T-cell (primary cell): ENCODE measurements at regions not wholly inside any gene's neighbourhood (a gene's known extent, or its start where the extent isn't known, plus 50 kb on each side); places are given as distances from the start of the nearest gene placed in this dataset.
"Not testable (repeated sequence)": the region's sequence is repeated elsewhere in the genome, so short reads cannot be mapped to it uniquely, and the experiment has no call there.

Experiments used
- ATAC-seq, 4 experiments: fragments of 200-7000 bp in 3 of 4; fragments of 150-1000 bp in 1 of 4; cut with Tn5 transposase; replicated peaks in 1 of 4; 1 replicate in 3 of 4; 2 replicates in 1 of 4; pipeline ENCODE4 v1.10.0; 2021; ENCODE audit warnings: moderate library complexity in 3 of 4, mild to moderate bottlenecking in 2 of 4, moderate number of reproducible peaks in 1 of 4
- CTCF ChIA-PET, 2 donors: fragments of 300-600 bp; sonication (Branson Sonifier 250); formaldehyde crosslinking; loops; one replicate each; lab custom pipeline; 2022; ENCODE audit warnings: antibody characterized with exemption in 2 of 2; lab: Charles Lee
- POLR2A ChIA-PET, 2 donors: fragments of 300-600 bp; sonication (Branson Sonifier 250); formaldehyde crosslinking; loops; one replicate each; lab custom pipeline; 2022; ENCODE audit warnings: antibody characterized with exemption in 2 of 2; lab: Charles Lee
- DNase-seq, 35 experiments: peaks; one replicate each; pipeline versions ENCODE4 v3.0.0 to v3.0.0-alpha.2; 2013 to 2023
- H3K27ac ChIP-seq: one replicate; pipeline ENCODE4 v1.5.1; 2013; ENCODE audit warnings: low read length
- H3K27me3 ChIP-seq, 2 experiments: replicated peaks in 1 of 2; 1 replicate in 1 of 2; 2 replicates in 1 of 2; pipeline versions ENCODE4 v1.6.1 to v1.7.0; 2013; ENCODE audit warnings: low read length in 1 of 2, mixed read lengths in 1 of 2; ENCODE audit not compliant: control insufficient read depth in 2 of 2, insufficient read depth in 2 of 2; ENCODE audit errors: extremely low read depth in 1 of 2
- H3K36me3 ChIP-seq, 2 donors: 1 replicate in 1 of 2; 2 replicates in 1 of 2; pipeline versions ENCODE4 v1.6.1 to v1.7.0; 2013; ENCODE audit warnings: low read length in 1 of 2; ENCODE audit not compliant: control insufficient read depth in 2 of 2, insufficient read depth in 1 of 2; ENCODE audit errors: extremely low read depth in 1 of 2
- H3K4me1 ChIP-seq, 2 experiments: 1 replicate in 1 of 2; 2 replicates in 1 of 2; pipeline versions ENCODE4 v1.6.1 to v1.7.0; 2013; ENCODE audit warnings: low read length in 2 of 2, mixed read lengths in 1 of 2; ENCODE audit not compliant: insufficient read depth in 2 of 2, control insufficient read depth in 1 of 2; ENCODE audit errors: extremely low read depth in 1 of 2
- H3K4me3 ChIP-seq, 2 donors: 1 replicate in 1 of 2; 2 replicates in 1 of 2; pipeline versions ENCODE4 v1.5.1 to v1.7.0; 2013; ENCODE audit warnings: mild to moderate bottlenecking in 2 of 2, low read length in 1 of 2, moderate library complexity in 1 of 2; ENCODE audit not compliant: control insufficient read depth in 1 of 2; ENCODE audit errors: extremely low read depth in 1 of 2
- H3K9me3 ChIP-seq: 2 replicates; pipeline ENCODE4 v1.7.0; 2013
- H3K27ac Mint-ChIP-seq, 2 donors: one replicate each; pipeline ENCODE4 v1.8.0; 2020 to 2021; ENCODE audit warnings: mild to moderate bottlenecking in 2 of 2, mixed read lengths in 2 of 2
- H3K27me3 Mint-ChIP-seq, 2 donors: one replicate each; pipeline ENCODE4 v1.8.0; 2021 to 2022; ENCODE audit warnings: mixed read lengths in 2 of 2
- H3K36me3 Mint-ChIP-seq: one replicate; pipeline ENCODE4 v1.8.0; 2021; ENCODE audit warnings: mixed read lengths
- H3K4me1 Mint-ChIP-seq, 3 donors: one replicate each; pipeline ENCODE4 v1.8.0; 2020 to 2022; ENCODE audit warnings: mixed read lengths in 3 of 3, mild to moderate bottlenecking in 1 of 3
- H3K4me3 Mint-ChIP-seq, 3 donors: one replicate each; pipeline ENCODE4 v1.8.0; 2020 to 2022; ENCODE audit warnings: mild to moderate bottlenecking in 3 of 3, mixed read lengths in 3 of 3, moderate library complexity in 3 of 3
- H3K9me3 Mint-ChIP-seq, 3 donors: one replicate each; pipeline ENCODE4 v1.8.0; 2020 to 2022; ENCODE audit warnings: mixed read lengths in 3 of 3
- WGBS: methylation state at CpG from one replicate; pipeline ENCODE4 v1.1.5; 2013; ENCODE audit warnings: missing lambda C conversion rate; ENCODE audit not compliant: insufficient coverage; 5-methylcytosine and 5-hydroxymethylcytosine counted together

DNA sequence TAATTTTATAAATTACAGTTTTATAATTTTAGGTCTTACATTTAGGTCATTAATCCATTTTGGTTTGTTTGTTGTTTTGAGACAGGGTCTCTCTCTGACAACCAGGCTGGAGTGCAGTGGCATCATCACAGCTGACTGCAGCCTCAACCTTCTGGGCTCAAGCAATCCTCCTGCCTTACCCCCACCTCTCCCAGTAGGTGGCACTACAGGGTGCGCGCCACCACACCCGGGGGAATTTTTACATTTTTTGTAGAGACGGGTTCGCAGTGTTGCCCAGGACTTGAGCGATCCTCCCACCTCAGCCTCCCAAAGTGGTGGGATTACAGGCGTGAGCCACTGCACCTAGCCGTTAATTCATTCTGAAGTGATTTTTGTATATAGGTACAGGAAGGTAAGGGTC is 1489.2 kb downstream of the SPATA31A7 start:
- DNase-seq, POLR2A ChIA-PET, H3K9me3 Mint-ChIP-seq, CTCF ChIA-PET, H3K27me3 Mint-ChIP-seq, H3K4me3 ChIP-seq, H3K36me3 Mint-ChIP-seq, H3K4me1 Mint-ChIP-seq, ATAC-seq, H3K9me3 ChIP-seq, H3K27me3 ChIP-seq, H3K4me1 ChIP-seq, H3K4me3 Mint-ChIP-seq, H3K27ac Mint-ChIP-seq, H3K36me3 ChIP-seq, H3K27ac ChIP-seq: not testable (repeated sequence)
- no CpG with 5 or more reads among the region's 8 CpGs for WGBS

DNA sequence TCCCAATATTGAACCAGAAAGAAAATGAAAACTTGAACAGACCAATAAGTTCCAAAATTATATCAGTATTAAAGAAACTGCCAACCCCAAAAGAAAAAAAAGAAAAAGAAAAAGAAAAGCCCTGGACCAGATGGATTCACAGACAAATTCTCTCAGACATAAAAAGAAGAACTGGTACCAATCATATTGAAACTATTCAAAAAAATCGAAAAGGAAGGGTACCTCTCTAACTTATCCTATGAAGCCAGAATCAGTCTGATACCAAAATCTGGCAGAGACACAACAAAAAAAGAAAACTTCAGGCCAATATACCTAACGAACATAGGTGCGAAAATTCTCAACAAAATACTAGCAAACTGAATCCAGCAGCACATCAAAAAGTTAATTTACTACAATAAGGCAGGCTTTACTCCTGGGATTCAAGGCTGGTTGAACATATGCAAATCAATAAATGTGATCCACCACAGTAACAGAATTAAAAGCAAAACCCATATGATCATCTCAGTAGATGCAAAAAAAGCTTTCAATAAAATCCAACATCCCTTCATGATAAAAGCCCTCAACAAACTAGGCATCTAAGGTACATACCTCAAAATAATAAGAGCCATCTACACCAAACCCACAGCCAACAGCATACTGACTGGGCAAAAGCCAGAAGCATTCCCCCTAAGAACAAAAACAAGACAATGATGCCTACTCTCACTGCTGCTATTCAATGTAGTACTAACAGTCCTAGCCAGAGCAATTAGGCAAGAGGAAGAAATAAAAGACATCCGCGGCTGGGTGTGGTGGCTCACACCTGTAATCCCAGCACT is 1495.2 kb downstream of the SPATA31A7 start:
- H3K4me3 Mint-ChIP-seq, H3K9me3 Mint-ChIP-seq, POLR2A ChIA-PET, H3K36me3 ChIP-seq, H3K4me3 ChIP-seq, H3K27ac Mint-ChIP-seq, H3K4me1 Mint-ChIP-seq, H3K36me3 Mint-ChIP-seq, CTCF ChIA-PET, ATAC-seq, H3K4me1 ChIP-seq, H3K9me3 ChIP-seq, H3K27ac ChIP-seq, H3K27me3 ChIP-seq, DNase-seq, H3K27me3 Mint-ChIP-seq: not testable (repeated sequence)
- WGBS = no CpG with 5 or more reads among the region's 5 CpGs

GRCh38 chr9:62686313-62686712 is 1496.5 kb downstream of the SPATA31A7 start:
- POLR2A ChIA-PET, CTCF ChIA-PET, H3K36me3 Mint-ChIP-seq, H3K27me3 Mint-ChIP-seq, H3K27me3 ChIP-seq, DNase-seq, H3K4me1 ChIP-seq, H3K9me3 ChIP-seq, H3K4me3 ChIP-seq, H3K27ac Mint-ChIP-seq, H3K36me3 ChIP-seq, H3K9me3 Mint-ChIP-seq, H3K4me3 Mint-ChIP-seq, H3K4me1 Mint-ChIP-seq, ATAC-seq, H3K27ac ChIP-seq: not testable (repeated sequence)
- WGBS = no CpG with 5 or more reads among the region's 4 CpGs

GRCh38 chr9:62693019-62693418 is 1503.2 kb downstream of the SPATA31A7 start:
- H3K27ac ChIP-seq, CTCF ChIA-PET, H3K27me3 ChIP-seq, H3K36me3 ChIP-seq, H3K27me3 Mint-ChIP-seq, H3K4me3 Mint-ChIP-seq, H3K9me3 ChIP-seq, H3K36me3 Mint-ChIP-seq, POLR2A ChIA-PET, H3K4me3 ChIP-seq, H3K4me1 Mint-ChIP-seq, H3K4me1 ChIP-seq, H3K27ac Mint-ChIP-seq, H3K9me3 Mint-ChIP-seq, DNase-seq, ATAC-seq: not testable (repeated sequence)

DNA sequence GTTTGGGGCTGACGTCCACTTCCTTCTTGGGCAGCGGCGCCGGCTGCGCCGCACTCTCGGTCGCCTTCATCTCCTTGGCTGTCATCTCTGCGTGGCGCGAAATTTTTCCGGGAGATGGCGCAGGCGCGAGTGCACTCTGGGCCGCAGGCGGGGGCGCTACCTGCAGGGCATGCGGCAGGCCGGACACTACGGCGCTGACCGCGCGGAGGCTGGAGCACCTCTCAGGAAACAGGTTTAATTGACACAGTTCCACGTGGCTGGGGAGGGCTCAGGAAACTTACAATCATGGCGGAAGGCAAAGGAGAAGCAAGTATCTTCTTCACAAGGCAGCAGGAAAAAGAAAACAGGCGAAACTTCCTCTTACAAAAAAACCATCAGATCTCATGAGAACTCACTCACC is 1521.5 kb downstream of the SPATA31A7 start:
- H3K27me3 Mint-ChIP-seq, H3K36me3 ChIP-seq, POLR2A ChIA-PET, DNase-seq, ATAC-seq, H3K4me3 Mint-ChIP-seq, H3K27ac Mint-ChIP-seq, H3K27me3 ChIP-seq, H3K9me3 ChIP-seq, H3K4me1 ChIP-seq, H3K4me1 Mint-ChIP-seq, H3K36me3 Mint-ChIP-seq, CTCF ChIA-PET, H3K4me3 ChIP-seq, H3K9me3 Mint-ChIP-seq, H3K27ac ChIP-seq: not testable (repeated sequence)
- no CpG with 5 or more reads among the region's 28 CpGs for WGBS

- H3K27ac Mint-ChIP-seq, H3K27me3 Mint-ChIP-seq, H3K27ac ChIP-seq, H3K9me3 ChIP-seq, H3K4me3 ChIP-seq, H3K9me3 Mint-ChIP-seq, POLR2A ChIA-PET, CTCF ChIA-PET, H3K27me3 ChIP-seq, H3K36me3 Mint-ChIP-seq, H3K36me3 ChIP-seq, H3K4me1 ChIP-seq, H3K4me1 Mint-ChIP-seq, ATAC-seq, H3K4me3 Mint-ChIP-seq, DNase-seq: not testable (repeated sequence)
- no CpG with 5 or more reads among the region's 4 CpGs for WGBS
Measured at GRCh38 chr9:62725580-62725979, 1535.7 kb downstream of the SPATA31A7 start.
